ENCODE measurements at regions not wholly inside any gene's neighbourhood (a gene's known extent, or its start where the extent isn't known, plus 50 kb on each side); places are given as distances from the start of the nearest gene placed in this dataset.
"Not testable (repeated sequence)": the region's sequence is repeated elsewhere in the genome, so short reads cannot be mapped to it uniquely, and the experiment has no call there.

DNA sequence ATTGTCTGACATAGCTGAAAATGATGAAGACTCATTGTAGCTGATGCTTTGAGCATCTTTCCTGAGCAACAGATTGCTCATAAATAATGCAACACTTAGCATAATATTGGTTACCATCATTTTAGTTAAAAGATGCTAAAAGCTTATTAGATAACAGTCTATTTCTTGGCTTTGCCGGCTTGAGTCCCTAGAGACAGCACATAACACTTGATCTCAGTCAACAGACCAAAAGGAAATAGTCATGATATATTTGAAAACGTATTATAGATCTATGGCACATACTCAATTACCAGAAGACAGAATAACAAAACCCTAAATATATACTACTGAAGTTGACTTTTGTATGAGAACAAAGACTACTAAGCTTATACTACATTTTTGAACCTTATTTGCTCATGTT is 846.7 kb upstream of the EPHA5 start:
- no peak for DNase-seq

- no peak for DNase-seq
Measured at GRCh38 chr4:66506985-66507384, 836.7 kb upstream of the EPHA5 start.

DNA sequence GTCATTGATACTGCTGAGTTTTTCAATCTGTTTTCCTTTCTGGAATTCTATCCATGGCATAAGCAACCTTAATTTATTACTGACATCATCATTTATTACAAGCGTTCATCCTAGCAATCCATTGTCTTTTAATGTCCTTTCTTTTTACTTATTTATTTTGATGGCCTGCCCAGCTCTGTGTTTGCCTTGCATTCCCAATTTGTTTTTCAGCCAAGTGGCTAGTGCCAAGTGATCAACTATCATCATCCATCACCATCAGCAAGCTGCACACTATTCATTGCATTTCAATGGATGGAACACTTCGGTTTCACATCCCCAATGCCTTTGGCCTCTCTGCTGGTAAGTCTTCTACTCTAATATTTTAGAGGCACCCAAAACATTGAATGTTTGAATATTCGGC is 831.7 kb upstream of the EPHA5 start:
- no peak for DNase-seq

DNA sequence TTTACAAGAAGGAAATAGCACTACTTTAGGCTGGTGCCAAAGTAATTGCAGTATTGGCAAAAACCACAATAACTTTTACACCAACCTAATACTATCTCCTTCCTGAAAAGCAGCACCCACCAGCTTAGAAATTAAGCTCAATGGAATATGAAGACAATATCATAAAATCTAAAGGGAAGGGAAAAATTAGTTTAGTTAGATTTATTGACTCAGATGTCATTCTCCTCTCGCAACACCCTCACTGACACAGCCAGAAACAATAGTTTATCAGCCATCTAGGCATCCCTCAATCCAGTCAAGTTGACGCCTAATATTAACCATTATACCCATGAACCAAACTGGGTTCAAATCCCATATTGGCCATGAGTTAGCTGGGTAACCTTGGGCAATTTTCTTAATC is 820.4 kb upstream of the EPHA5 start:
- no peak for DNase-seq

DNA sequence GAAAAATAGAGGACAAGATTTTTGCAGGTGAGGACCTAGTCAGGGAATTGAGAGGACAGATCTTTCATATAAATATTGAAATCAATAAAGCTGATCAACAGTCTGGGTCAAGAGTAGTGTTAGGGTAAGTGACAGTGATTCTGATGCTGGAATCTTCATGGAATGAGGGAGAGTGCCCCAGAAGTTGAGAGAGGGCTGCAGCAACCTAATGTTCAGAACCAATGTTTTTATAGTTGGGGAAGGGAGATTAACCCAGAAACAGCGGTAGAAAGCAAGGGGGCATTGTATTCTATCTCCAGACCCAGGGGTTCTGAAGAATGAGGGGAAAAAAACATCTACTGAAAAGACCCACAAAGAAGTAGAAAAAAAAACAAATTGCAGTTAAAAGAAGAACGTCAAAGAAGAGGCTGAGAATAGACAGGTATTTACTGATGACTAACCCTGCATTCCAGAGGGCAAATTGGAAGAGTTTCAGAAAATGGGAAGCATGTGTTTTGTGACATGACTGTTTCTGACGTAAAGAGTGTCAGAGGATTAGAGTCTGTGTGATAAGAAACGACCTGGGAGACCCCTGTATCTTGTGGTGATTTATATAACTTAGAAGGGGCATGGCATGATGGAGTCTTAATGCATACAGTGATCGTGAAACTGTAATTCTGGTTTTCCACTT is 819.6 kb upstream of the EPHA5 start:
- DNase-seq: no peak

DNA sequence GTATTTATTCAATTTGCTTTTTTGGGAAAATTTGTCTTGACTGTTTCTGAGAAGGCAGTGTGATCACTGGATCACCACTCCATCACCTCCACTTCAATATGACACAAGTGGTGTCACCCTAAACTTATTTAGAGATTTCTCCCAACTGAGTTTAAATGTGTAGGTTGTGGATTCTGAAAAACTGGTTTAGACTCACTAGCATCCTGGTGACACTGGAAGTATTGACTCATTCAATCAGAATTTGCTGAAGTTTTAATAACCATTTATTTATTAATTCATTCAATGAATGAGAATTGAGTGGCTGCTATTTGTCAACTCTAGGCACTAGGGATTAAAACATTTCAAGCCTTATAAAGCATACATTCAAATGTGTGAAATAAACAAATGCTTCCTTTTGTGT is 819.1 kb upstream of the EPHA5 start:
- no peak for DNase-seq

DNA sequence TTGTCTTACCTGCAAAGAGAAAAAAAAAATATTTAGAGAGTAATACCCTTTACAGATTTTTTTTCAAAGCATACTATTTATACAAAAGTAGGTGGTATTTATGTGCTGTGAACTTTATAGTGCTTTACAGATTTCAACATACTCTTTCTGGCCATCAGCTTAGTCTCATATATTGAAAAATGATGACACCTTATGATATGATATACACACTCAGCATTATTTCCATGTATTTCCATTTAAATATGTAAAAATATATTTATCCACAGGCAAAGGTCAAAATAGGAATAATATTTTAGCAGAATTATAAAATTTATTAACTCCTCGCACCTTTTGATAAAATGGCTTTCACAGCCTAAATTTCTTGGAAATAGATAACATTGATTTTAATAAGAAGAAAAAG is 815.8 kb upstream of the EPHA5 start:
- DNase-seq: no peak

DNA sequence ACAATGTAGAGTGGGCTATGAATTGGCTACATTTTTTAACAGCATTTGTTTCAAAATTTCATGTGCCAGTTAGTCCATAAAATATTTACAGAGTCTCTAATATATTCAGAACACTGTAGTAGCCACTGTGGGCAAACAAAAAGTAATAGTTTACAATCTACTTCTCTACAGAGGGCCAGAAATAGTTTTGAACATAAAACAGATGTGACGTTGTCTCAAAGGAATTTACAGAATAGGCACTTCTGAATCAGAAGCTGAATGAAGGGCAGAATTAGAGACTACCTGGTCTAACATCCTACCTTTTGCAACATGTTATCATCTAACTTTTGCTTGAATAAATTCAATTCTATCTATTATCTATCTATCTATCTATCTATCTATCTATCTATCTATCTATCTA is 811.9 kb upstream of the EPHA5 start:
- no peak for DNase-seq

DNA sequence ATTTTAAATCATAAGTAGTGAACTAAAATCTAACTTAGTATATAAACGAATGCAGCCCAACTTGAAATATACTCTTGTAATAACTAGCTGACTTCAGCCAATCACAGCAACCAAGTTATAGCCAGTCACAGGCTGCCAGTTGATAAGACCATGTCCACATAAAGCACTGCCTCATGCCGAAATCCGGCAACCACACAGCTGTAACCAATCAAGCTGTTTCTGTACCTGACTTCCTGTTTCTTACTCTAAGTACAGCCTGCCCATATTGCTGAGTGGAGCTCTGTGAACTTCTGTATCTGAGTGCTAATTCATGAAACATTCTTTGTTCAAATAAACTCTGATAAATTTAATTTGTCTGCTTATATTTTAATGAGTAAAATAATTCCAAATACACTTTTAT is 805.3 kb upstream of the EPHA5 start:
- DNase-seq: no peak

DNA sequence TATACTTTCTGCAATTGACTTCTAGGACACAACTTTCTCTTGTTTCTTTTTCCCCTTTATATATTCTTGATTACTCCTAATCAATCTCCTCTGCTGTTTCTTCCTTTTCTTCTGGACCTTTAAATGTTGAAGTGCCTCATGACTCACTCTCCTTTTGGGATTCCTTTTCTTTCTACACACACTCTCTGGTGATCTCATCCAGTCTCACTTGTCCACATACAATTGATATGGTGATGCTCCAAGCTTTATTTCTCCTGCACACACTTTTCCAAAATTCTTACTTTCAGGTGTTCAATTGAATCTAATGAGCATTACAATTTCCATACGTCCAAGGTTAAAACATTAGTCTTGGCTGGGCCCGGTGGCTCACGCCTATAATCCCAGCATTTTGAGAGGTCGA is 794.8 kb upstream of the EPHA5 start:
- DNase-seq: no peak

- not testable (repeated sequence) for DNase-seq
Measured at GRCh38 chr4:66462890-66463289, 792.6 kb upstream of the EPHA5 start.

- DNase-seq: no peak
Measured at GRCh38 chr4:66451741-66452140, 781.5 kb upstream of the EPHA5 start.

DNA sequence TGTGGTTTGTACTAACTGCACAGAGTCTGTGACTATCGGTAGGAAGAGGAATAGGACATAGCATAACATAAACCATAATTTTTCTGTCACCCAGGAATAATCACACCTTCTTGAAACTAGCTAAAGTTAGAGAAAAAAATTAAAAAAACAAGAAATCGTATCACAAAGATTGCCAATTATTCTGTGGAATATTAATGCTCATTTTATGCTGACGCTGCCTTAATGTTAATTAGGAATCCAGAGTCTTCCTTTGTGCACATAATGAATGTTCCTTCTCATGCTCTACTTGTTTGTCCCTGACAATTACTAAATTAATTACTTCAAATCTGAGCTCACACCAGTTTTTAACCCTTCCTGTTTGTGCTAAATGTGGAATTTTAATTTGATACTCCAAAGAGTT is 772.7 kb upstream of the EPHA5 start:
- no peak for DNase-seq

DNA sequence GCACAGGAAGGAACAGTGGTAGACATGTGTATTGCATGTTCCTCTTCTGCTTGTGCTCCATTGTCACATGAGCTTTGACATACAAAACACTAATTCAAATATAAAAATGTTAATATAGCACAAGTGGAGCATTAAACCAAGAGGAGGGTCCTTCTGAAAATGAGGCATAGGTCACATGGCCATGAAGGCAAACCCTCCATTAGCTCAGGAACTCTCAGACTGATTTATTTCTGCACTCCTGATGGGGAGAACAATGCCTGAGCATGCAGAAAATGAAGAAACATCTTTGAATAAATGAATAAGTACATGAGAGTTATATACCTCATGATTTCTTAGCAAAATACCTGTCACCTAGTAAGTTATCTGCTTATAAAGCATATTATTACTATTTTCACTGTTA is 769.2 kb upstream of the EPHA5 start:
- no peak for DNase-seq

GRCh38 chr4:66433706-66434105 is 763.4 kb upstream of the EPHA5 start:
- DNase-seq: no peak

- no peak for DNase-seq
Measured at GRCh38 chr4:66430856-66431255, 760.6 kb upstream of the EPHA5 start.

DNA sequence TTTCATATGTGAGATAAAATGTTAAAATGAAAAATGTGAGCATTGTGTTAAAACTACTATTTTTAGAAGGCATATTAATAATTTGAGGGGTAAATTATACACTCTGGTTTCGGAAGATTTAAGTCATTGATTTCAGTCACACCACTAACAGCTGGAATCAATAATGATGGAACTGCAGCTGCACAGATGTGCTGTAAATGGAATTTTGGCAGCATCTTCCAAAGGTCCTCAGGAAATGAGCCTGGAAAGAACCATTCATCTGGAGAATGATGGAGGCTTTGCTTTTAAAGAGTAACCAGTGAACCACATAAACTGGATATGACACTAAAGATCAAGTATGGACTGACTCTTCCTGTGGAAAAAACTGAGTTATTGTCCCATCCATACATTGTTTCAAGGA is 759.0 kb upstream of the EPHA5 start:
- DNase-seq: no peak

DNA sequence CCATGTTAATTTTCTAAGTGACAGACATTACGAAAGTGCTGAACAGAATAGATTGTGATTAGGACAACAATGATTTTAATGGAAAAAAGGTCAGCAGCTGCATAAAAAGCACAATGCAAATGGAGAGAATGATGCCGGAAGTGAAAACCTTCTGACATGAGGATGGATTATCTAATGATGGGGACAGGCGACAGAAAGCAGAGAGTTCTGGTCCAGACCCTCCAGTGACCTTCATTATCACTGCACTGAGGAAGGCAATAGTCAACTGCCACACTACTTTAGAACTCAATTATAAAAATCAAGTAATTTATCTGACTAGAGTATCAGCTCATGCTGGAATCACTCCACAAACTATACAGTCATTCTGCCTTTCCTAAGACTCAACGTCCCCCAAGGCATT is 746.1 kb upstream of the EPHA5 start:
- DNase-seq: no peak

DNA sequence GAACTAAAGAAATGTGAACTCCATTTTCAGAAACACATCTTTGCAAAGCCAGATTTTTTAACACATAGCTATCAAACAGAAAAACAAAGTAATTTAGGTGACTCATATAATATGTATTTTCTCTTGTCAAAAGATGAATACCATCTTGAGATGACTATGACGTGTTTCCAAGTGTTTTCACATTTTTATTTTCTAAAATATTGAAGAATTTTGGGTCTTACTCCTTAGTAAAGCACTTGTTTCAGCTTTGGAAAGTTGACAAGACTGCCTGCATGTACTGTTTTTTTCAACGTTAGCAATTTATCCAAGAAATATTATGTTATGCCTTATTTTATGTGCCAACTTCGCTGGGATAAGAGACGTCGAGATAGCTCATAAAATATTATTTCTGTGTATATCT is 733.9 kb upstream of the EPHA5 start:
- DNase-seq: no peak

- no peak for DNase-seq
Measured at GRCh38 chr4:66376921-66377320, 706.6 kb upstream of the EPHA5 start.

- DNase-seq: no peak
Measured at GRCh38 chr4:66376396-66376795, 706.1 kb upstream of the EPHA5 start.

- DNase-seq: no peak
Measured at GRCh38 chr4:66373268-66373667, 703.0 kb upstream of the EPHA5 start.

GRCh38 chr4:66372706-66373105 is 702.4 kb upstream of the EPHA5 start:
- DNase-seq: no peak

DNA sequence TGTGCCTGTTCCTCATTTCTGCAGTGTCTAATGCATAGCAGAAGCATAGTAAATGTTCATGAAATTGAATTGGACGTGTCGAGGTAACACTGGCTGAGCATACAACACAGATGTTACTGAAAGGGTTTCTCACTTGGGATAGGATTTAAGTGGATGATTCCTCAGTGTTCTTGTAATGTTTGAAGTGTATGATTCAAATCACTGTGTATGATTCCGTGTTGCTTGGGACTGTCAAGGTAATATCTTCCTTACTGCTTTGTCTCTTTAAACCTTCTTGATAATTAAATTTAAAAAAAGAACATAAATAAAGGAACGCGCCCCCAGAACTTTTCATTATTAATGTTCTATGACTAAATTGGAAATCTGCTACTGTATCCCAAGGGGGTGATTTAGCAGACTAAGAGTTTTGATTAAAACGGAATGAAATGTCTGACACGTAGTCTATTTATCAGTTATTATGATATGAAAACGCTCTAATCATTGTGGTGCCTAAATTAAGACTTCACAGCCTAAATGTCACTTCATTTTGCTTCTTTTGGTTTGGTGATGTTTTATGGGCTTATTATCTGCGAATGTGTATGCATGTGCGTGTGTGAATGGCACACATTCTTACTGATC is 696.9 kb upstream of the EPHA5 start:
- DNase-seq: no peak

GRCh38 chr4:66360395-66360794 is 690.1 kb upstream of the EPHA5 start:
- DNase-seq: not testable (repeated sequence)
